ENCODE measurements at regions not wholly inside any gene's neighbourhood (a gene's known extent, or its start where the extent isn't known, plus 50 kb on each side); places are given as distances from the start of the nearest gene placed in this dataset.
"Not testable (repeated sequence)": the region's sequence is repeated elsewhere in the genome, so short reads cannot be mapped to it uniquely, and the experiment has no call there.

- Mint-ChIP-seq H3K4me3 (no peak overlapping the region), H3K27me3 (peaks cover 11% of the 10 kb centered on the region), H3K9me3 (ENCODE audit: low read depth) (no peaks in the 10 kb centered on the region), H3K4me1 (ENCODE audit: low read depth) (no peaks in the 10 kb centered on the region), H3K36me3 (no peaks in the 10 kb centered on the region), H3K27ac (no peak overlapping the region)
These were observed 157.8 kb upstream of the TTC29 start for GRCh38 chr4:147103403-147103946.

GRCh38 chr4:147104768-147105167 is 159.1 kb upstream of the TTC29 start:
- H3K4me1 Mint-ChIP-seq (ENCODE audit: low read depth) = no peaks in the 10 kb centered on the region
- H3K27ac Mint-ChIP-seq = no peak overlapping the region
- no peak overlapping the region for H3K4me3 Mint-ChIP-seq
- H3K36me3 Mint-ChIP-seq = no peaks in the 10 kb centered on the region
- H3K9me3 Mint-ChIP-seq (ENCODE audit: low read depth) = no peaks in the 10 kb centered on the region
- H3K27me3 Mint-ChIP-seq = peaks cover 8% of the 10 kb centered on the region

- no peaks in the 10 kb centered on the region for H3K9me3 Mint-ChIP-seq (ENCODE audit: low read depth)
- no peak overlapping the region for H3K27ac Mint-ChIP-seq
- H3K27me3 Mint-ChIP-seq = peaks cover 2% of the 10 kb centered on the region
- no peaks in the 10 kb centered on the region for H3K36me3 Mint-ChIP-seq
- no peaks in the 10 kb centered on the region for H3K4me1 Mint-ChIP-seq (ENCODE audit: low read depth)
- no peak overlapping the region for H3K4me3 Mint-ChIP-seq
These were observed 162.7 kb upstream of the TTC29 start for GRCh38 chr4:147108409-147108808.

- H3K27me3 Mint-ChIP-seq = peaks cover 2% of the 10 kb centered on the region
- no peaks in the 10 kb centered on the region for H3K36me3 Mint-ChIP-seq
- H3K27ac Mint-ChIP-seq = no peak overlapping the region
- H3K4me1 Mint-ChIP-seq (ENCODE audit: low read depth) = no peaks in the 10 kb centered on the region
- no peaks in the 10 kb centered on the region for H3K9me3 Mint-ChIP-seq (ENCODE audit: low read depth)
- no peak overlapping the region for H3K4me3 Mint-ChIP-seq
These were observed 164.1 kb upstream of the TTC29 start for GRCh38 chr4:147109800-147110199.

GRCh38 chr4:147110473-147111367 is 165.1 kb upstream of the TTC29 start:
- no peaks in the 10 kb centered on the region for H3K9me3 Mint-ChIP-seq (ENCODE audit: low read depth)
- peaks cover 2% of the 10 kb centered on the region for H3K27me3 Mint-ChIP-seq
- no peaks in the 10 kb centered on the region for H3K4me1 Mint-ChIP-seq (ENCODE audit: low read depth)
- no peak overlapping the region for H3K4me3 Mint-ChIP-seq
- H3K36me3 Mint-ChIP-seq = no peaks in the 10 kb centered on the region
- H3K27ac Mint-ChIP-seq = no peak overlapping the region

- H3K27ac Mint-ChIP-seq; H3K36me3 Mint-ChIP-seq; H3K4me1 Mint-ChIP-seq (ENCODE audit: low read depth); H3K9me3 Mint-ChIP-seq (ENCODE audit: low read depth); H3K27me3 Mint-ChIP-seq; H3K4me3 Mint-ChIP-seq: not testable (repeated sequence)
These were observed 166.5 kb upstream of the TTC29 start for GRCh38 chr4:147112196-147112595.

GRCh38 chr4:147117431-147117830 is 171.8 kb upstream of the TTC29 start:
- no peaks in the 10 kb centered on the region for H3K4me1 Mint-ChIP-seq (ENCODE audit: low read depth)
- no peaks in the 10 kb centered on the region for H3K36me3 Mint-ChIP-seq
- H3K27me3 Mint-ChIP-seq = peaks cover 3% of the 10 kb centered on the region
- no peak overlapping the region for H3K4me3 Mint-ChIP-seq
- no peak overlapping the region for H3K27ac Mint-ChIP-seq
- no peaks in the 10 kb centered on the region for H3K9me3 Mint-ChIP-seq (ENCODE audit: low read depth)

GRCh38 chr4:147118528-147118927 is 172.9 kb upstream of the TTC29 start:
- Mint-ChIP-seq H3K4me1 (ENCODE audit: low read depth) (no peaks in the 10 kb centered on the region), H3K9me3 (ENCODE audit: low read depth) (no peaks in the 10 kb centered on the region), H3K27ac (no peak overlapping the region), H3K27me3 (peaks cover 2% of the 10 kb centered on the region), H3K36me3 (no peaks in the 10 kb centered on the region), H3K4me3 (no peak overlapping the region)

GRCh38 chr4:147122685-147123084 is 177.0 kb upstream of the TTC29 start:
- H3K4me3 Mint-ChIP-seq = no peak overlapping the region

GRCh38 chr4:147123146-147123545 is 177.5 kb upstream of the TTC29 start:
- no peaks in the 10 kb centered on the region for H3K9me3 Mint-ChIP-seq (ENCODE audit: low read depth)
- no peaks in the 10 kb centered on the region for H3K4me1 Mint-ChIP-seq (ENCODE audit: low read depth)
- no peak overlapping the region for H3K27ac Mint-ChIP-seq
- H3K27me3 Mint-ChIP-seq = peaks cover 6% of the 10 kb centered on the region
- H3K36me3 Mint-ChIP-seq = no peaks in the 10 kb centered on the region
- no peak overlapping the region for H3K4me3 Mint-ChIP-seq

More at GRCh38 chr4:147122685-147123084, 177.0 kb upstream of the TTC29 start:
- Mint-ChIP-seq H3K27me3 (peaks cover 6% of the 10 kb centered on the region), H3K9me3 (ENCODE audit: low read depth) (no peaks in the 10 kb centered on the region), H3K4me1 (ENCODE audit: low read depth) (no peaks in the 10 kb centered on the region), H3K27ac (no peak overlapping the region), H3K36me3 (no peaks in the 10 kb centered on the region)

- Mint-ChIP-seq H3K27me3 (peaks cover 5% of the 10 kb centered on the region), H3K4me1 (ENCODE audit: low read depth) (no peaks in the 10 kb centered on the region), H3K9me3 (ENCODE audit: low read depth) (no peaks in the 10 kb centered on the region), H3K36me3 (no peaks in the 10 kb centered on the region), H3K4me3 (no peak overlapping the region), H3K27ac (no peak overlapping the region)
These were observed 183.1 kb upstream of the TTC29 start for GRCh38 chr4:147128787-147129186.

GRCh38 chr4:147129687-147130086 is 184.0 kb upstream of the TTC29 start:
- peaks cover 2% of the 10 kb centered on the region for H3K27me3 Mint-ChIP-seq
- no peaks in the 10 kb centered on the region for H3K9me3 Mint-ChIP-seq (ENCODE audit: low read depth)
- no peaks in the 10 kb centered on the region for H3K4me1 Mint-ChIP-seq (ENCODE audit: low read depth)

GRCh38 chr4:147134536-147135210 is 189.0 kb upstream of the TTC29 start:
- H3K4me1 Mint-ChIP-seq (ENCODE audit: low read depth) = no peaks in the 10 kb centered on the region
- no peak overlapping the region for H3K27ac Mint-ChIP-seq
- no peak overlapping the region for H3K4me3 Mint-ChIP-seq
- H3K27me3 Mint-ChIP-seq = peaks cover 7% of the 10 kb centered on the region
- H3K9me3 Mint-ChIP-seq (ENCODE audit: low read depth) = no peaks in the 10 kb centered on the region
- no peaks in the 10 kb centered on the region for H3K36me3 Mint-ChIP-seq

More at GRCh38 chr4:147129687-147130086, 184.0 kb upstream of the TTC29 start:
- no peak overlapping the region for H3K27ac Mint-ChIP-seq
- no peak overlapping the region for H3K4me3 Mint-ChIP-seq
- no peaks in the 10 kb centered on the region for H3K36me3 Mint-ChIP-seq

GRCh38 chr4:147136310-147136709 is 190.6 kb upstream of the TTC29 start:
- no peaks in the 10 kb centered on the region for H3K4me1 Mint-ChIP-seq (ENCODE audit: low read depth)
- no peak overlapping the region for H3K27ac Mint-ChIP-seq
- H3K4me3 Mint-ChIP-seq = no peak overlapping the region
- no peaks in the 10 kb centered on the region for H3K36me3 Mint-ChIP-seq
- peaks cover 7% of the 10 kb centered on the region for H3K27me3 Mint-ChIP-seq
- H3K9me3 Mint-ChIP-seq (ENCODE audit: low read depth) = no peaks in the 10 kb centered on the region

- peaks cover 7% of the 10 kb centered on the region for H3K27me3 Mint-ChIP-seq
- H3K4me1 Mint-ChIP-seq (ENCODE audit: low read depth) = no peaks in the 10 kb centered on the region
- H3K27ac Mint-ChIP-seq = no peak overlapping the region
- H3K4me3 Mint-ChIP-seq = no peak overlapping the region
- no peaks in the 10 kb centered on the region for H3K9me3 Mint-ChIP-seq (ENCODE audit: low read depth)
- H3K36me3 Mint-ChIP-seq = no peaks in the 10 kb centered on the region
These were observed 191.1 kb upstream of the TTC29 start for GRCh38 chr4:147136751-147137150.
